ENCODE measurements at regions not wholly inside any gene's neighbourhood (a gene's known extent, or its start where the extent isn't known, plus 50 kb on each side); places are given as distances from the start of the nearest gene placed in this dataset.

DNA sequence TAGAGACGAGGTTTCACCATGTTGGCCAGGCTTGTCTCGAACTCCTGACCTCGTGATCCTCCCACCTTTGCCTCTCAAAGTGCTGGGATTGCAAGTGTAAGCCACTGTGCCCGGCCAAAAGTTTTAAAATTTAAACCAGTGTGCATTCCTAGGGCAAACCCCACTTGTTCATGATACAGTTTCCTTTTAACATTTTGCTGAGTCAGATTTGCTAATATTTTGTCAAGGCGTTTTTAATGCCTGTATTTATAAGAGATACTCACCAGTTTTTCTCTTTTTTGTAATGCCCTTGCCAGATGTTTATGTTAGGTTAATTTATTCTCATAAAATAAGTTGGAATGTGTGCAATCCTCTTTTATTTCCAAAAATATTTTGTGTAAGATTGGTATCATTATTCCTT lies 927.4 kb downstream of the DNAJB9 start:
- TF ChIP-seq, protein P1, sequence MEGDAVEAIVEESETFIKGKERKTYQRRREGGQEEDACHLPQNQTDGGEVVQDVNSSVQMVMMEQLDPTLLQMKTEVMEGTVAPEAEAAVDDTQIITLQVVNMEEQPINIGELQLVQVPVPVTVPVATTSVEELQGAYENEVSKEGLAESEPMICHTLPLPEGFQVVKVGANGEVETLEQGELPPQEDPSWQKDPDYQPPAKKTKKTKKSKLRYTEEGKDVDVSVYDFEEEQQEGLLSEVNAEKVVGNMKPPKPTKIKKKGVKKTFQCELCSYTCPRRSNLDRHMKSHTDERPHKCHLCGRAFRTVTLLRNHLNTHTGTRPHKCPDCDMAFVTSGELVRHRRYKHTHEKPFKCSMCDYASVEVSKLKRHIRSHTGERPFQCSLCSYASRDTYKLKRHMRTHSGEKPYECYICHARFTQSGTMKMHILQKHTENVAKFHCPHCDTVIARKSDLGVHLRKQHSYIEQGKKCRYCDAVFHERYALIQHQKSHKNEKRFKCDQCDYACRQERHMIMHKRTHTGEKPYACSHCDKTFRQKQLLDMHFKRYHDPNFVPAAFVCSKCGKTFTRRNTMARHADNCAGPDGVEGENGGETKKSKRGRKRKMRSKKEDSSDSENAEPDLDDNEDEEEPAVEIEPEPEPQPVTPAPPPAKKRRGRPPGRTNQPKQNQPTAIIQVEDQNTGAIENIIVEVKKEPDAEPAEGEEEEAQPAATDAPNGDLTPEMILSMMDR (IDR thresholded peaks at IDR 0.05): no peak
- no peak for TF ChIP-seq POLR2A (IDR thresholded peaks at IDR 0.05)

Data from right lobe of liver (tissue), 4 donors.